Ammon's horn (tissue), 1 donor: ENCODE measurements at regions not wholly inside any gene's neighbourhood (a gene's known extent, or its start where the extent isn't known, plus 50 kb on each side); places are given as distances from the start of the nearest gene placed in this dataset.
"Not testable (repeated sequence)": the region's sequence is repeated elsewhere in the genome, so short reads cannot be mapped to it uniquely, and the experiment has no call there.

ENCODE experiments used
- DNase-seq: peaks from one replicate; pipeline ENCODE4 v3.0.0-alpha.2; 2016; ENCODE audit warnings: low spot score

DNA sequence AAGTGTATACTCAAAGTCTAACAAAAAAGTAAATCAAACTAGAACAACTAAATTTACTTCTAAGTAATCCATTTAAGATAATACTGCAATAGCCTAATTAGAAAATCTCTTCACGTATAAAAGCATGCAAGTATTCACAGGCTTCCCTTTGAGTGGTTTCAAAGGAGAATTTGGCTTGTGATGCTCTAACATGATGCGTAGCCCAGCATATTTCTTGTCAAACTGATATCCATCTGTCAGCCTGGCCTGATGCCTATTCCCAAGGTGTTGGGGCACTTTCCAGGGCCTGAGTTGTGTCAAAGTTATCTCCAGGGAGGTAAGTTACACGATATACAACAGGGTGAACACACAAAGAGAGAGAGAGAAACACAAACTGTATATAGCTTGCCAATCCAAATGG lies 287.0 kb upstream of the MAGEB18 start:
- no peak for DNase-seq

DNA sequence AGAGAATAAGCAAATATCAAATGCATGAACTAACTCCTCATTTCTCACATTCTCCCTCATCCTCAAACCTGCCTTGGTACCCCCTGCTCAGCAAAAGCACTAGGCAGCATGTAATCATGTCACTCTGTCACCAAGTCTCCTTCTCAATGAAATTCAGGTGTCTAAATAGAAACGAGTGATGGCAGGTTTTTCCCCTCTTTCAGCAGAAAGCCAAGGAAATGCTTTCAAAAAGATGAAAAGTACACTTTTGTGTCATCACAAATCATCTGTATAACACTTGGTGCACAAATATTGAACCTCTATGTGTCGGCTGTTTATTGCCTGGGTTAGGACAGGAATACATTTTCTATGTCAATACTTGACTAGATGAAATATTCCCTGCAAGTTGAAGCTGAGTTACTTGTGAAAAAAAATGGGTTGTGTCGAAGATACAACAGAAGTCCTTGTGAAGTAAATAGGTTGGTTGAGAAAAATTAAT lies 285.1 kb upstream of the MAGEB18 start:
- no peak for DNase-seq

DNA sequence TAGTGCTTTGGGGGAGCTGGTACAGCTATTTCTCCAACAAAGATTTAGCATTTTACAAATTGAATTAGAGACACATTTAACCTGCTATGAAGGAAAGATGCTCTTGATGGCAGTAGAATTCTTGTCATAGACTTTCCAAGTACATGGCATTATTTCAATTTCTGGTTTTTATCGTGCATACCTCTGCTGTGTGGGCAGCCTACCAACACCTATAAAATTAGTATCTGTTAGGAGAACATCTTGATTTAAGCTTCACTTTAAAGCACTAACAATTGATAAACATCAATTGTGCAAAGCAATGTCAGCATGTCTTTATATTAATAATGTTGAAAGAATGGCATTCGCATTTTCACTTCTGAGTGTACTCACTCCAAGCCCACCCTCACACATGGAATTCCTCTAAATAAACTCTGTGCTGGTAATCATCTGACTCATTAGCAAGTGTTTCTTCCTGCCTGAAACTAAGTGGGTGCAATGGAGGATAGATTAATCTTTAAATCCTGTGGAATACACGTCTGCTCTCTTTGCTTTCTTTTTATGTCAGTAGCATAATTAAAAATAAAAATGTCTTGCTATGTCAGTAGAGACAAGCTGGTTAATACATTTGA lies 279.8 kb upstream of the MAGEB18 start:
- DNase-seq, result peak; percentile 1

GRCh38 chrX:25860322-25860721 lies 277.8 kb upstream of the MAGEB18 start:
- DNase-seq, result no peak

GRCh38 chrX:25869761-25870160 lies 268.4 kb upstream of the MAGEB18 start:
- DNase-seq, result no peak

DNA sequence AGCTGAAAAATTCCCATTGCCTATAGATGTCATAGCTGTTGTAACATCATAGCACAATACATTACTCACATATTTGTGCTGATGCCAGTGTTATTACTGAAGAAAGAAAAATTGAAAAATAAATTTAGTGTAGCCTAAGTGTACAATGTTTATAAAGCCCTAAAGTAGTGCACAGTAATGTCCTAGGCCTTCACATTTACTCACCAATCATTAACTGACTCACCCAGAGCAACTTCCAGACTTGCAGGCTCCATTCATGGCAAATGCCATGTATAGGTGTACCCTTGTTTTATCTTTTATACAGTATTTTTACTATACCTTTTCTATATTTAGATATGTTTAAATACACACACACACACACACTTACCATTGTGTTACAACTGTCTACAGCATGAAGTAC lies 265.4 kb upstream of the MAGEB18 start:
- DNase-seq, result no peak

GRCh38 chrX:25873196-25873595 lies 264.9 kb upstream of the MAGEB18 start:
- peak; percentile 19 for DNase-seq

GRCh38 chrX:25878806-25879205 lies 259.3 kb upstream of the MAGEB18 start:
- no peak for DNase-seq

GRCh38 chrX:25882503-25882902 lies 255.6 kb upstream of the MAGEB18 start:
- DNase-seq, result not testable (repeated sequence)

GRCh38 chrX:25897758-25898157 lies 240.4 kb upstream of the MAGEB18 start:
- DNase-seq, result no peak

- not testable (repeated sequence) for DNase-seq
Observed at GRCh38 chrX:25905728-25906127, 232.4 kb upstream of the MAGEB18 start.

- DNase-seq, result no peak
Observed at GRCh38 chrX:25925946-25926345, 212.2 kb upstream of the MAGEB18 start.

GRCh38 chrX:25928316-25928715 lies 209.8 kb upstream of the MAGEB18 start:
- DNase-seq, result no peak

DNA sequence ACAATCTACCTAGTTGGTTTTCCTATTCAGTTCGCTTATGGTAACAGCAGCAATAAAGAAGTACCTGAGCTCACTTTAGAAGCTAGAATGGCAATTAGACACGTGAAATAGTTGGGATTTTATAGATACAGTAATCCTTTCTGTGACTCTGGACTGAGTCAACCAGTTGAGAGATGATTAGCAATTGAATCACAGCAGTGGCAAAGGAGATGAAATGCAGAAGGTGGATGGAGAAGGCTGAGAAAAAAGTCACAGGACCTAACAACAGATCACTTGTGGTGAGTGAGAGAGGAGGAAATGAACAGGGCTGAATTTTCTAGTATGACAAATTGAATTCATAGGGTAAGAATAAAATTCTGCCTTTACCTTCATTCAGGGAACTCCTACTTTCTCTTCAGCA lies 197.1 kb upstream of the MAGEB18 start:
- no peak for DNase-seq

DNA sequence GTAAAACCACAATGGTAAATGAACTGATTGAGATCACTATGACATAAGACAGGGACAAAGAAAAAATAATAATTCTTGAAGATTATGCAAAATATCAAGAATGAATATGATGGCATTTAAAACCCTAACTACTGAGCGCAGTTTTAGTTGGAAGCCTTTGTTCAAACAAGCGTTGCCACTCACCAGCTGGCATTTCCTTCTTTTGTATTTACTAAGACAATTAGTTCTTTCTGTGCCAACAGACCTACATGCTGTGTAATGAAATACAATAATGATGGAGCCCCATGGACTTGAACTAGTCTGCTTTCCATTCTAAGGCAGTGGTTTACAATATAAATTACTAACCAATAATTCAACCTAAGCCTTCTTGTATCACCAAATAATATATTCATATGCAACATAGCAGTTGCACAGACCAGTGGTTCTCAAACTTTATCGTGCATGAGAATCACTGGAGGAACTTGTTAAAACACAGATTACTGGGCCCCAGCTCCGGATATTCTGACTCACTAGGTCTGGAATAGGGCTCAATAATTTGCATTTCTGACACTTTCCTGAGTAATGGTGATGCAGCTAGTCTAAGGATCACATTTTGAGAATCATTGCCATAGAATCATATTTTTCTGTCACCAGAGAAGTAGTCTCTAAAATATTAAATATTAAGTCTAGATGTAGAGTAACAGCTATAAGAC lies 196.4 kb upstream of the MAGEB18 start:
- DNase-seq, result no peak

GRCh38 chrX:25968920-25969319 lies 169.2 kb upstream of the MAGEB18 start:
- no peak for DNase-seq

- DNase-seq, result no peak
Observed at GRCh38 chrX:25976683-25977310, 161.3 kb upstream of the MAGEB18 start.

DNA sequence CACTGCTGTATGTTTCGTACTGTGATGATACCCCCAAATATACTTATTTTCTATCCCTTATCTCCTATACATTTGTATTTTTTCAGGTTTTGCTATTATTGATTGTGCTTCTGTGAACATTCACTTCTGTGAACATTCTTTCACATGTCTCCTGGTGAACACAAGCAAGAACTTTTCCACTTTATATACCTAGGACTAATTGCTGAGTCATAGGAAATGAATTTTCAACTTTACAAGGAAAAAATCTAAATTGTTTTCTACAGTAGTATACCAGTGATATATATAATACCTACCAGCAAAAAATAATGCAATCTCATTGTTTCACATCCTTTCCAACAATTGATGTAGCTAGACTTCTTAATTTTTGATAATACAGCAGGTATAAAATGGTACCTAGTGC lies 139.5 kb upstream of the MAGEB18 start:
- DNase-seq, result no peak

GRCh38 chrX:26007462-26007861 lies 130.7 kb upstream of the MAGEB18 start:
- no peak for DNase-seq

GRCh38 chrX:26008042-26008441 lies 130.1 kb upstream of the MAGEB18 start:
- no peak for DNase-seq

DNA sequence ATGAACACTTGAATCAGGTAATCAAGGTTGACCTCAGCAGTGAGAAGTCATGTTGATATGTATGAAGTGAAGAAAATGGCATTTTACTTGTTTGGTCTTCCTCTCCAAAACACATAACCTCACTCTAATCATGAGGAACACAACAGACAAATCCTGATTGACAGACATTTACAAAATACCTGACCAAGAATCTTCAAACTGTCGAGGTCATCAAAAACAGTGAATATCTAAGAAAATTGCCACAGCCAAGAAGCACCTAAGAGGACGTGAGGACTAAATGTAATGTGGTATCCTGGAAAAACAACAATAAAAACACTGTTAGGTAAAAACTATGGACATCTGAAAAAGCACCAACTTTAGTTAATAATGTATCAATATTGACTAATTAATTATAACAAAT lies 129.5 kb upstream of the MAGEB18 start:
- DNase-seq, result no peak

DNA sequence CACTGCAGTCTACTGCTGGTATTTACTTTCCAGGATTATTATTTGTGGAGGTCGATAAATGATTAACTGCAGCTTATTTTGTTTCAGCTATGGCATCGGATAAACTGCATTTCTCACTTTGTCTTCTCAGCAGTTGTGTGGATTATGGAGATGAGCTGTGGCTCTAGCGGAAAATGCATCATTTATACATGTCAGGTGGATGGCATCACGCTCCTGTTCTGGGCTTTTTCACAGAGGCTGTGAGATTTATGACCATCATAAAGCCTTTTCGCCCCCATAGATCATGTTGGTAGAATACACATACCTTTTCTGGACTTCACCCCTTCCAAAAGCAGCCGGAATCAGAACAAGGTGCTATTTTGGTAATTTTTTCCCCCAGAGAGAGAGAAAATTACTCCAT lies 118.8 kb upstream of the MAGEB18 start:
- no peak for DNase-seq

DNA sequence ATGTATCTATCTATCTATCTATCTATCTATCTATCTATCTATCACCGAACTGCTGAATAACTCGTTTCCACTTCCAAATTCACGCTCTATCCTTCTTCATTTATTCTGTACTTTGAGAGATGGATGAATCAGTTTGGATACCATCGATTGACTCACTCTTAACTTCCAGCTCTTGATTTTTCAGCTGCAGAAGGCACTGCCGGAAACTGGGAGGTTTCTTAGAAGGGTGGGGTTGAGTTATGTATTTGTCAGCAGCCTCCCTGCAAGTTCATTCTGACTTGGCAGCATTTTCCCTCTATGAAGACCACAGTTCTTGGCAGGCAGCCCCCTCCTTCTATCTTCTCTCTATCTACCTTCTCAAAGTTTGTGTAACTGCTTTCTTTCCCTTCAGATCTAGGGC lies 112.0 kb upstream of the MAGEB18 start:
- DNase-seq, result no peak
